NCI-H748 (cell line): ENCODE measurements at regions not wholly inside any gene's neighbourhood (a gene's known extent, or its start where the extent isn't known, plus 50 kb on each side); places are given as distances from the start of the nearest gene placed in this dataset.
"Not testable (repeated sequence)": the region's sequence is repeated elsewhere in the genome, so short reads cannot be mapped to it uniquely, and the experiment has no call there.

ENCODE experiments used
- DNase-seq: peaks from one replicate; lab custom pipeline; 2025; ENCODE audit not compliant: unreplicated experiment; lab: John Stamatoyannopoulos, UW

DNA sequence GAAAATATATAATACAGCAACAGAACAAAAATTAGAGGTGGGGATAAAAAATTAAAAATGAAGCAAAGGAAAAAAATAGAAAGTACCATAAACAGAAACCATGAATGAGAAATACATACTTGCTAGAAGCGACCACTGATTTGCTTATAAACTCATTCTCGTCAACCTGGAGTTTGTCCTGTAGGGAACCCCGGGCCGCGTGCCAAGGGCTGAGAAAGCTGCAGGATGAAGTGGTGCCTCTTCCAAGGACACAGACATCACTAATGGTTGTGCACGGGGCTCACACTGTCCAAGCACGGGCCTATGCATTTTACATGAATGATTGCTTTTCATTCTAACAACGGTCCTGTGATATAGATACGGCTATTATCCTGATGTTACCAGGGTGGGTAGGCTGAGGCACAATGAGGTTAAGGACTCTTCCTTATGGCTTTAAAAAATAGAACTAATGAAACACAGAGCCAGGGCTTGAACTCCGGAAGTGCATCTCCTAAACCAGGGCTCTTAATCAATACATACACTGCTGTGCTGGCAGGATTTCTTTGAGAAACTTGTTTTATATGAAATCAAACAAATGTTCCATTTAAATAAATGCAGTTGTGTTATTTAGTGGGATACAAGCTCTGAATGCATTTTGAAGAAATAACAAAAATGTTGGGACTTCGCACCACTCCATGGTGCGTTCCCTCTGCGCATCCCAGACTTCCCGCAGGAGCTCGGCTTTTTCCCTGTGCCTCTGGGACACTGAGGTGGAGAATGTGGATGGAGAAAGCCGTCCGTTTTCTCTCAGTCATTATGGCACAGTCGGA, 113.9 kb upstream of the PHACTR3 start:
- not testable (repeated sequence) for DNase-seq

DNA sequence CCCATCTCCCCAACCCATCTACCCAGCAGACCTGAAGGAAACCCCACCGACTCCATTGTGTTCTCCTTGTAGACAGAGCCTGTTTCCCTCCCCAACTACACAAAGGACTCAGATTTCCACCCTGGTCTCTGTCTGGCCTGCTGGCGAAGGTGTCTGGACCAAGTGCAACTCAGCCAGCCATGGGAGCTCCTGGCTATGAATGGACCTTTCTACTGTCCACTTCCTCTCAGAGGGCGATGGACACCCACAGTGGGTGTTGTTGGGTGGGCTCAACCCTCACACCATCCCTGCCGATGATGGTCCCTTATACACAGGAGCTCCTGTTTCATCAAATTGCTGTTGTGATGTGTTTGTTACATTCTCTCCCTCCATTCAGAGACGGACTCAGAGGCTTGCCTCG, 112.5 kb upstream of the PHACTR3 start:
- no peak for DNase-seq

DNA sequence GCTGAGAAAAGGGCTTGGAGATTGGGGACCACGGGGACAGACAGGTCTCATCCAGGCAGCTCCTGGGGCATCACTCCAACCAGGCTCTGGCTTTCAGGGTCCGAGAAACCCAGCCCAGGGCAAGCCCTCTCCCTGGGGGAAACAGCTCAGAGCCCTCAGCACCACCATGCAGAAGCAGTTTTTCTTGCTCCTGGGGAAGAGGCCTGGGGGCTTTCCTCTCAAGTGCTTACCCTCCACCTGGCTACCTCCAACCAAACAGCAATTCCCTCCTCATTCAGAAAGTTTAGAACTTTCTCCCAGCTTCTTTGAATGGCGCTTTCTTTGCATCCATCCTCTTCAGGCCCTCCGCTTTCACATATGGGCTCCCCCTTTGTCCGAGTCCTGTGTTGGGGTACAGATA, 110.4 kb upstream of the PHACTR3 start:
- no peak for DNase-seq

DNA sequence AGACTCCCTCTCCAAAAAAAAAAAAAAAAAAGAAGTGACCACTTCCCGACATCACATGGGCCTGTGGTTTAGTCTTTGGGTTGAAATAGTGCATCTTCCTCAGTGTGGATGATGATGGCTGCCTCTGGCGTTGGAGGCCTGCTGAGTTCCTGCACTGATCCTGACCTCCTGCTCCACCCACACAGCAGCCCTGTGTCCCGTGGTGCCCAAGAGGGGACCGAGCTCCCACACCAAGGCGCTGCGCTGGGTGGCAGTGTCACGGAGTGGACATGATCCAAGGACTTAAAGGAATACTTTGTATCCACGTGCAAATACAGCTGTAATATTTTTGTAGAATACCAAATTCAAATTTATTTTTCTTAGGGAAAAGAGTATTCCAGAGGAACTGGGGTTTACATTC, 109.2 kb upstream of the PHACTR3 start:
- no peak for DNase-seq

DNA sequence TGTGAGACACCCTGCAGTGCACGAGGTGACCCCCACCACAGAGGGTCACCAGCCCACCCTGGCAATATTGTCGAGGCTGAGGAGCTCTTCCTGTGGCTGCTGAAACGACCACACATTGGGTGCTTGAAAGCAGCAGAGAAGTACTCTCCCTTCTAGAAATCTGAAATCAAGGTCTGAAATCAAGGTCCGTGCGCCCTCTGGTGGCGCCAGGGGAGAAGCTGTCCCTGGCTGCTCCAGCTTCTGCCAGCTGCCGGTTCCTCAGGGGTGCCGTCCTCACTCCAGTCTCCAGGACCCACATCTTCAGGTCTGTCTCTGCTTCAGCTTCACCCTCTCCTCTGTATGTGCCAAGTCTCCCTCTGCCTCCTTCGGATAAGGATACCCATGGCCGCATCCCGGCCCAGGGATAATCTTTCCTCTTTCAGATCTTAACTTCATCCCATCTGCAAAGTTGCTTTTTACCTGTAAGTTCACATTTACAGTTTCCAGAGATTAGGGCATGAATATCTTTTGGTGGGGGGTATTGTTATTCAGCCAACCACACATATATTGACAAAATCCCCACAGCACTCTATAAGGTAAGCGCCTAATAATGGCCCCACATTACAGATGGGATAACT, 108.3 kb upstream of the PHACTR3 start:
- DNase-seq: peak; percentile 77

DNA sequence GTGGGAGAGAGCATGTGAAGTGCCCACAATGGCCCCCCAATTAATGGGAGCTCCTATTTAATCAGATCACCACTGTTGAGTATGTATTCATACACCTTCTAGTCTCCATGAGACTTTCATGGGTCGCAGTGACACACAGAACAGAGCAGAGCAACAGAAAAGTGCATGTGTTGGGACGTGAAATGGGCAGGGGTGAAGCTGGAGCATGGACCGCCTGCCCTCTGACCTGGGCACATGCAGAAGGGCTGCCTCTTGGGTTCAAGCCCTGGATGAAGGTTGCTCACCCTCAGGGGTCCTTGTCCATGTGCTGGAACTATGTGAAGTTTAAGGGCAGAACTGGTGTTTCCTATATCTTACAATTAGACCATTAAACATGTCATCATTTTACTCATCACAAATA, 106.0 kb upstream of the PHACTR3 start:
- no peak for DNase-seq

DNA sequence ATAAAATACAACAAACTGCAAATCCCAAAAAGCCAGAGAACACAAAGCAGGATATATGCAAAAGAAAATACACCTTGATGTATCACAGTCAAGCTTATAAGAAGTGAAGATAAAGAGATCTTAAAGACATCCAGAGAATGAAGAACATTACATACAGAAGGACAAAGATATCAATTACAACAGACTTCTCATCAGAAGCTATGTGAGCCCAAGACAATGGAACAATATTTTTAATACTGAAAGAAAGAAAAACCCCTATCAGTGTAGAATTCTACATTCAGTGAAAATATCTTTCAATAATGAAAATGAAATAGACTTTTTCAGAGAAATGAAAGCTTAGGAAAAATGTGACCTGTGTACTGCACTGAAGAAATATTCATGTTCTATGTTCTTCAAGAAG, 104.5 kb upstream of the PHACTR3 start:
- DNase-seq: no peak

DNA sequence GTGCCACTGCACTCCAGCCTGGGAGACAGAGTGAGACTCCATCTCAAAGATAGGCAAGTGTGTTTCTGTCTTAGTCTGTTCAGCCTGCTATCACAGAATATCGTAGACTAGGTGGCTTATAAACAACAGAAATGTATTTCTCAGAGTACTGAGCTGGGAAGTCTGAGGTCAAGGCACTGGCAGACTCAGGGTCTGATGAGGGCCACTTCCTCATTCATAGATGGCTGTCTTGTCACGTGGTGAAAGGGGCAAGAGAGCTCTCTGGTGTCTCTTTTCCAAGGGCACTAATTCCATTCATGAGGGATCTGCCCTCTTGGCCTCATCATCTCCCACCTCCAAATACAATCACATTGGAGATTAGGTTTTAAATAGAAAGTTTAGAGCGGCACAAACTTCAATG, 95.6 kb upstream of the PHACTR3 start:
- no peak for DNase-seq

DNA sequence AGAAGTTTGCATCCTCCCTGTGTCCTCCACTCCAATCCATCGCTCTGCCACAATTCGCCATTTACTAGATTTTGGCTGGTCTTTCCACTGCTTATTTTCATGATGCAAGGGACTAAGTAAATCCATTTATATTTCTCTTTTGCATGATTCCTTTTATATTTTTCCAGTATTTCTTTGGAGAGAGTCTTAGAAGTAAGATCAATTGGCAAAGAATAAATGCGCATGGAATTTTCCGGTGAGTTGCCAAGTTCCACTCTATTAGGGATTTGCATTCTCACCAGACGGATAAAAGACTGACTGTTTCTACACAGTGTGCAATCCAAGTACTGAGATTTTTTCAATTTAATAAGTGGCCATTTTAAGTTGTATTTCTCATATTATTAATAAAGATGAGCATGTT, 91.7 kb upstream of the PHACTR3 start:
- DNase-seq: no peak

DNA sequence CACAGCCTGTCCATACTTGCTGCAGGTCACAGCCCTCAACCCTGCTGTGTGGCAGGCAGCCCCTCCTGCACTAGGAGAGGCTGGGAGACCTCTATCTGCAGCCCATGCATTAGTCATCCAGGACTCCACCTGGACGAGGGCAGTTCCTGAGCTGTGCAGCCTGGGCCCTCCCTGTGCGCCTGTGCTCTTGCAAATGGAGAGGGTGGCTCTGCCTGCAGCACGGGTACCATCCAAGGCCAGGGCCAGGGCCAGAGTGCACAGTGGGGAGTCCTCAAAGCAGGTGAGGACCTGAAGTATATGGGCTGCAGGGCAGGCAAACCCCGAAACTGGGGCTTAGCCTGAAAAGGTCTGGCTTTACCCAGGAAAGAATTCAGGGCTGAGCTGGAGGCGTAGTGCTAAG, 89.8 kb upstream of the PHACTR3 start:
- DNase-seq: no peak

DNA sequence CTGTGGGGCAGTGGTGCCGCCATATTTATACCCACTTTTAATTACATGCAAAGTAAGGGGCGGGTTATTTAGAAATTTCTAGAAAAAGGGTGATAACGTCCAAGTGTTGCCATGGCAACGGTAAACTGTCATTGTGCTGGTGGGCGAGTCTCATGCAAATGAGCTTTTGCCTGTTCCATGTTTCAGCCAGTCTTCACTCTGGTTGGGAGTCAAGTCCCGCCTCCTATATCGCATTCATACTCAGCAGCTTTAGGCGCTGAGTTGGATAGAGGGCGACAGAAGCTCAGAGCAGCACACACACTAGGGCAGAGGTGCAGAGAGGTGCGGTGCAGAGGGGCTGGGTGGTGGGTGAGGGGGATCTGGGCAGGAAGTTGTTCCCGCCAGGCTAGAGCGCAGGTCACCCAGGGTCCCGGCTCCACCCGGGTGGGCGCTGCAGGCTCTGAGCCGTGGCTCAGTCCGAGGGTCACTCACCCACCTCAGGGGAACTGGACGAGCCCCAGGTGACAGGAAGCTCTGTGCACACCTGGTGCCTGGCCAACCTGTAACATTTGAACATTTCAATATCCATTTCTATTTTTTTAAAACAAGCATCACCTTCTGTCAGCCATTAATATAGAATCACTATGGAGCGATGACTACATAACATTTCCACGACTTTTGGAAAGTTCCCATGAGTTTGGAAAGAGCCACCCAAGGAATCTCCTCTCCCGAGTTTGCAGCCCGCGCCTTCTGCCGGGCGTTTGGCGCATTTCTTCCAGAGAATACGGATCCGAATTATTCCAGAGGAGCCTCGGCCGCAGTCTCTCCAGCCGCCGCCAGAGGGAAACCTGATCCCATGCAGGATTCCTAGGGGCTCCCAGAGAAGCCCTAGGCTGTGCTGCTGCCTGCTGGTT, 89.1 kb upstream of the PHACTR3 start:
- peak; percentile 75 for DNase-seq

DNA sequence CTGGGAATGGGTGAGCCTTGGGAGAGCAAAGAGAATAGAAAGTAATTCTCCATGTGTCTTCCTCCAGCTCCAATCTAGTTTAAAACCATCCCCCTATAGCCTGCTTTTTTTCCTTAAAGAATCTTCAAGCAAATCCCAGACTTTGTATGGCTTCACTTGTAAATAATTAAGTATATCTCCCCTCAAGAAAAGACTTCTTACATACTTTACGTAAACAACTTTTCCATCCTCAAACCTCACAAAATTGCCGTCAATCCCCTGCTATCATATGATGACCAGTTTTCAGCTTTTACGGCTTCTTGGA, 88.5 kb upstream of the PHACTR3 start:
- DNase-seq: no peak

DNA sequence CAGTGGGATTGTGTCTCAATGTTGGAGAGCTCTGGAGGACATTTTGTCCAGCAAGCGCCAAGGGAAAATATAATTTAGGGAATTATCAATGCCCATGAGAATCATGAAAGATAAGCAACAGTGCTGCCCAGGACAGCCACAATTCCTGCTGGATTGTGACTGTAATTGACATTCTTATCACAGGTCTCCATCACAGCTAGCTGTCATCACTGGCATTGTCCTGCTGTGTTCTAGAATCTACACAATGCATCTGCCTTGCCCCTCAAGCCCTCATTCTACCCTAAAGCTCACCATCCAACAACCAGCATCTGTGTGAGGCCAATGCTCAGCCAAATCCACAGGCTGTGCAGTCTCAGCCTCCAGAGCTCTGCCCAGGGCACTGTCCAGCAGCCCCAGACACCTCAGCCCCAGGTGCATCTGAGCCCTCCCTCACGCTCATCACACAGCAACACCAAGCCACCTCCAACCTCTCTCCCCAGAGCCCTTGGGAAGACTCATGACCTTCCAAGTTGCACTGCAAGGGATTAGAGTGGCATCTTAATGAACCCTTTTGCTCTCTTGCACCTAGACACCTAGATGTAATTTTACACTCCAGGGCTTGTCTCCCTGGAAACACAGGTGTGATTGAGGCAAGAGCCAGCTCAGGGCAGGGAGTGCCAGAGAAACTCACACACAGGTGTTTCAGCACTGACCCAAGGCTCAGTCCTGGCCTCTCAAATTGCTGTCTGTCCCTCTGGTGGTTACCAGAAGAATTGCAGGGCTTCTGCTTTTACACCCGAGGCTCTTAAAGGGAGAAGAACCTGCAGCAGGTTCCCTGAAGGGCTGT, 85.2 kb upstream of the PHACTR3 start:
- peak; percentile 68 for DNase-seq

DNA sequence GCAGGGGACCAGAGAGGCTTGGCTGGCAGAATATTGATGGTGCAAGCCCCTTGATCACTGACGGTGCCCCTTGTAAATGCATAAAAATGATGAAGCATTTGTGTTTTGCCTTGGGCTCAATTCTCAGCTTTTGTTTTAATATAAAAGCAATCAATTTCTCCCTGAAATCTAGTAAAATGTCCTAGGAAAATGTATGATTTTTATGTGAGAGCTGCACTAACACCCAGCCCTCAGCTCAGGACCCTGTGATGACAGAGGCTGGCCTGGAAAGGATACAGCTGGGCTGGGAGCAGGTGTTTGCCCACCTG, 84.7 kb upstream of the PHACTR3 start:
- no peak for DNase-seq

DNA sequence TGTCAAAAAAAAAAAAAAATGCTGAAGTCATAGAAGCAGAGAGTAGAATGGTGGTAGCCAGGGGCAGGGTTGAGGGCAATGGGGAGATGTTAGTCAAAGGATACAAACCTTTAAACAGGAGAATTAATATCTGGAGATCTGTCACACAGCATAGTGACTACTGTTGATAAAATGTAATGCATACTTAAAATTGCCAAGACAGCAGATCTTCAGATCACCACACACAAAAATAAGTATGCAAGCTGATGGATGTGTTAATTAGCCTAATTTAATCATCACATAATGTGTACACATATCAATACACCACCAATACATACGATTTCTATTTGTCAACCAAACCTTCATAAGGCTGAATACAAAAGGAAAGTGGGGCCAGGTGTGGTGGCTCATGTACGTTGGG, 83.5 kb upstream of the PHACTR3 start:
- no peak for DNase-seq

DNA sequence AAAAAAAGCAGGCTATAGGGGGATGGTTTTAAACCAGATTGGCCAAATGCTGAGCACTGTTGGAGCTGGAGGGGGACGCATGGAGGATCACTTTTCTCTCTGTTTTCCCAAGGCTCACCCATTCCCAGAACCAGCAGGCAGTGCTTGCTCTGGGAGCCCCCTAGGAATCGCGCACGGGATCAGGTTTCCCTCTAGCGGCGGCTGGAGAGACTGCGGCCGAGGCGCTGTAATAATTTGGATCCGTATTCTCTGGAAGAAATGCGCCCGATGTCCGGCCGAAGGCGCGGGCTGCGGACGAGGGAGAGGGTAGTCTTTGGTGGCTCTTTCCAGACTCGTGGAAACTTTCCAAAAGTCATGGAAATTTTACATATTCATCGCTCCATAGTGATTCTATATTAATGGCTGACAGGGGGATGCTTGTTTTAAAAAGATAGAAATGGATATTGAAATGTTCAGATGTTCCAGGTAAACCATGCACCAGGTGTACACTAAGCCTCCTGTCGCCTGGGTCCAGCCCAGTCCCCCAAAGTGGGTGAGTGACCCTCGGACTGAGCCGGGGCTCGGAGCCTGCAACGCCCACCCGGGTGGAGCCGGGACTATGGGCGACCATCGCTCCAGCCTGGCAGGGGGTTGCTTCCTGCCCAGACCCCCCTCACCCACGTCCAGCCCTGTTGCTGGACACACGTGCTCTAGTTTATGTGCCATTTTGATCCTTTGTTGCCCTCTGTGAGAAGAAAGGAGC, 78.7 kb upstream of the PHACTR3 start:
- DNase-seq: peak; percentile 67

DNA sequence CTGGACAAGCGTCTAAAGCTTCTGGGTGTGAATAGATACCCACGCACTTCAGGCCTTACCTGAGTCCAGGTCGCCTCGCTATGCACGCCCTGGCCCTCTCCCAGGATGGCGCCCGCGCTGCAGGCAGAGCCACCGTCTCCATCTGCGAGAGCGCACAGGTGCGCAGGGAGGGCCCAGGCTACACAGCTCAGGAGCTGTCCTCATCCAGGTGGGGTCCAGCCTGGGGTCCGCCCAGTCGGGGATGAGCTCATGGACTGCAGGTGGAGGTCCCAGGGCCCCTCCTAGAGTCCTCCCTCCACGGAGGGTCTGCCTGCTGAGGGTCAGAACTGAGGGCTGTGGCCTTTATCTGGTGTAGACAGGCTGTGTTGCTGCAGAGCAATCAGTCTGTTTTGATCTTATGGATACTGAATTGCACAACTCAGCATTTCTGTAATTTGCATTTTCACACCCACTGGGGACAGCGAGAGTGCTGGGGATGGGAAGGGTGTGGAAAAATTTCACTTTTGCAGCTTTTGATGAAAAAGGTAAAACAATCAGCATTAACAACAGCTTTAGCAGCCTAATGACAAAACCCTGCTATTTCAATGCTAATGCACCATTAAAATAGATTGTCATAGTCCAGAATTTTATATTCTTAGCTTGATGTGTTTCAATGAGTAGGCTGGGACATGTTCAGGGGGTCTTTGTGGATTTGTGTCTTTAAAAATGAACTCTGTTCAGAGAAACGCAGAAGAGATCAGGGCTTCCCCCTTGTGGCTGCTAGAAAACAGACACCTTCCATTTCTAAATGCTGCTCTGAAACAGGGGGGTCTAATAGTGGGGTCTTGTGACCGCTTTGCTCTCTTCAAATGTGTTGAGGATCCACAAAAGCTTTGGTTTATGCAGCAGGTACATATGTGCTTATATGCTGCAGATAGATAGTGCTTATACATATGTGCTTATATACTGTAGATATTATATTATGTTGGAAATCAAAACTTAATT, 77.8 kb upstream of the PHACTR3 start:
- peak; percentile 18 for DNase-seq

DNA sequence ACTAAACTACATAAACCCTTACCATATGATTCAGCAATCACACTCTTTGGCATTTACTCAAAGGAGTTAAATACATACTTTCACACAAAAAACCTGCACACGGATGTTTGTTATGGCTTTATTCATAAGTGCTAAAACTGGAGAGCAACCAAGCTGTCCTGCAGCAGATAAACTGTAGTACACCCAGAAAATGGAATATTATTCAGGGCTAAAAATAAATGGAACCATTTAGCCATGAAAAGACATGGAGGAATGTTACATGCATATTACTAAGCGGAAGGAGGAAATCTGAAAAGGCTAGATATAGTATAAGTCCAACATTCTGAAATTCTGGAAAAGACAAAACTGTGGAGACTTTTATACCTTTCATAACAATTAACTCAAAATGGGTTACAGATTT, 73.6 kb upstream of the PHACTR3 start:
- no peak for DNase-seq

DNA sequence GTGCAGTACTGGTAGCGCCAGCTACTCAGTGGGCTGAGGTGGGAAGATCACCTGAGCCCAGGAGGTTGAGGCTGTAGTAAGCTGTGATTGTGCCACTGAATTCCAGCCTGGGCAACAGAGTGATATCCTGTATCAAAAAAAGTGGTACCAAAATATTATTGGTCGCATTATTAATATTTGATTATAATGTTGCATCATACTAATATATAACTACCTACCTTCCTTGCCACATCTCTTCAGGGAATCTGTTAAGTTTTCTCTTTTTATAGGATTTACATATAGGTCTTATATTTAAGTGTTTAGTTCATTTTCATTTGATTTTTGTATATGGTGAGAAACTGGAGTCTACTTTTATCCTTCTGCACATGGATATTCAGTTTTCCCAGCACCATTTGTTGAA, 66.3 kb upstream of the PHACTR3 start:
- no peak for DNase-seq

DNA sequence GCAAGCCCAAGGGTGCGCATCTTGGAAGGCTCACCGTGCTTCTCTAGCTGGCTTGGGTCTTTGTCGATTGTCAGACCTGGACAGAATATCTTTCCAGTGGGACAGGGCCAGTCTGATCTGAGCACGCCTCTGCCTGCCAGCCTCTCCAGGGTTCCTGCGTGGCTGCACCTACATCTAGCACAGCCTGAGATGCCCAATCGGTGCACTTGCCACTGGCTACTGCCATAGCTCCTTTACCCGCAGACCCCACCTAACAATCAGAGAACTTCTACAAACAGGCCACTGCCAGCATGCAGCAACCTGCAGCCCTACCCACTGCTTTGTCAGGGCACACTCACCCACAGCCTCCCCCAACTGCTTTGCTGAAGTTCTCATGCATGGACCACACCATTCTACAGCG, 56.7 kb upstream of the PHACTR3 start:
- no peak for DNase-seq
